ENCODE measurements at regions not wholly inside any gene's neighbourhood (a gene's known extent, or its start where the extent isn't known, plus 50 kb on each side); places are given as distances from the start of the nearest gene placed in this dataset.

DNA sequence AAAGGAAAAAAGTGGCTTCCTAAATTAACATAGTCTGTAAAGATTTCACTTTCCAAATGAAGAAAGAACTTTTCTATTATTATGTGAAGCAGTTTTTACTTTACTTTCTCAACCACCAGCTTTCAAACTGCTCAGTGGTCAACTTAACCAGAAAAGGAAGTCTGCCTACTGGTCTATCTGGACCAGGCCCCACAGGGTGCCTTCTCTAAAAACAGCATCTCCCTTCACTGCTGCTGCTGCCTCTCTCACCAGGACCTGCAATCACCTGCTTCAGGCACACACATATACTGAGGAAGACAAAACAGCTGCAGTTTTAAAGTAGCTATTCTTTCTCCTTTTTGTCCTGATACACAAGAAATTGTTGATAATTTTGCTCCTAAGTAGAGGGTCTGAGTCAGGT, 221.3 kb upstream of the DCC start:
- no peaks in the 10 kb centered on the region for H3K9me2 ChIP-seq (ENCODE audit: insufficient read depth)
- ChIA-PET CTCF (no interaction called here), POLR2A (no interaction called here), RAD21 (ENCODE audit: low non-redundant PET in 1 of 2, low total read pairs in 2 of 2, uncharacterized antibody in 2 of 2, unreplicated experiment in 2 of 2) (no interaction called here)
- intact Hi-C loops (cut with micrococcal nuclease): no loop called here
- ATAC-seq (no peak), DNase-seq (ENCODE audit: low read depth, low spot score) (no peak)
- no peaks in the 10 kb centered on the region for H3K27me3 ChIP-seq (ENCODE audit: insufficient read depth, low read length)
- peaks cover 5 to 16% of the 10 kb centered on the region in 2 experiments; a peak in 2 of 4 replicates for H3K9me3 ChIP-seq (ENCODE audit: control insufficient read depth in 1 of 2, insufficient read depth in 1 of 2, low read depth in 1 of 2, low read length in 2 of 2)
- H3K4me3 ChIP-seq (replicated peaks in 1 of 2; ENCODE audit: low read depth in 1 of 2, low read length in 2 of 2): no peak overlapping the region
- H3K36me3 ChIP-seq (ENCODE audit: control insufficient read depth in 1 of 2, insufficient read depth in 2 of 2, low read length in 2 of 2): no peaks in the 10 kb centered on the region
- no peak overlapping the region for H3K4me2 ChIP-seq (ENCODE audit: low read length)
- TF ChIP-seq ELF1 (IDR thresholded peaks at IDR 0.05; ENCODE audit: borderline replicate concordance, low read depth) (no peak), YY1 (IDR thresholded peaks at IDR 0.05; ENCODE audit: extremely low read depth, insufficient replicate concordance, low read depth, low read length) (no peak), POLR2A (IDR thresholded peaks at IDR 0.05; ENCODE audit: borderline replicate concordance, extremely low read depth, insufficient read depth, insufficient read length) (no peak), ZFX (IDR thresholded peaks at IDR 0.05) (no peak), ZNF274 (IDR thresholded peaks at IDR 0.05; ENCODE audit: low read depth, low read length) (no peak), SIN3A (IDR thresholded peaks at IDR 0.05; ENCODE audit: low read depth) (no peak), RAD21 (IDR thresholded peaks at IDR 0.05; ENCODE audit: low read depth) (no peak), POLR2AphosphoS5 (IDR thresholded peaks at IDR 0.05; ENCODE audit: low read depth, low read length) (no peak), CBX3 (IDR thresholded peaks at IDR 0.05; ENCODE audit: low read depth) (no peak), EZH2phosphoT487 (IDR thresholded peaks at IDR 0.05; ENCODE audit: borderline replicate concordance) (no peak), EZH2 (IDR thresholded peaks at IDR 0.05) (no peak), SP1 (IDR thresholded peaks at IDR 0.05; ENCODE audit: low read depth) (no peak), EGR1 (IDR thresholded peaks at IDR 0.05; ENCODE audit: low read depth) (no peak), CEBPB (IDR thresholded peaks at IDR 0.05; ENCODE audit: low read depth) (no peak)
- TF ChIP-seq, protein P1, sequence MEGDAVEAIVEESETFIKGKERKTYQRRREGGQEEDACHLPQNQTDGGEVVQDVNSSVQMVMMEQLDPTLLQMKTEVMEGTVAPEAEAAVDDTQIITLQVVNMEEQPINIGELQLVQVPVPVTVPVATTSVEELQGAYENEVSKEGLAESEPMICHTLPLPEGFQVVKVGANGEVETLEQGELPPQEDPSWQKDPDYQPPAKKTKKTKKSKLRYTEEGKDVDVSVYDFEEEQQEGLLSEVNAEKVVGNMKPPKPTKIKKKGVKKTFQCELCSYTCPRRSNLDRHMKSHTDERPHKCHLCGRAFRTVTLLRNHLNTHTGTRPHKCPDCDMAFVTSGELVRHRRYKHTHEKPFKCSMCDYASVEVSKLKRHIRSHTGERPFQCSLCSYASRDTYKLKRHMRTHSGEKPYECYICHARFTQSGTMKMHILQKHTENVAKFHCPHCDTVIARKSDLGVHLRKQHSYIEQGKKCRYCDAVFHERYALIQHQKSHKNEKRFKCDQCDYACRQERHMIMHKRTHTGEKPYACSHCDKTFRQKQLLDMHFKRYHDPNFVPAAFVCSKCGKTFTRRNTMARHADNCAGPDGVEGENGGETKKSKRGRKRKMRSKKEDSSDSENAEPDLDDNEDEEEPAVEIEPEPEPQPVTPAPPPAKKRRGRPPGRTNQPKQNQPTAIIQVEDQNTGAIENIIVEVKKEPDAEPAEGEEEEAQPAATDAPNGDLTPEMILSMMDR (IDR thresholded peaks at IDR 0.05 in 2 of 3, conservative IDR thresholded peaks at IDR 0.05 in 1 of 3; ENCODE audit: borderline replicate concordance in 1 of 3, insufficient read depth in 1 of 3, low read depth in 2 of 3, low read length in 2 of 3): no peak
- TF ChIP-seq, protein P2, sequence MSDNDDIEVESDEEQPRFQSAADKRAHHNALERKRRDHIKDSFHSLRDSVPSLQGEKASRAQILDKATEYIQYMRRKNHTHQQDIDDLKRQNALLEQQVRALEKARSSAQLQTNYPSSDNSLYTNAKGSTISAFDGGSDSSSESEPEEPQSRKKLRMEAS (IDR thresholded peaks at IDR 0.05): no peak
- TF ChIP-seq, protein P3, sequence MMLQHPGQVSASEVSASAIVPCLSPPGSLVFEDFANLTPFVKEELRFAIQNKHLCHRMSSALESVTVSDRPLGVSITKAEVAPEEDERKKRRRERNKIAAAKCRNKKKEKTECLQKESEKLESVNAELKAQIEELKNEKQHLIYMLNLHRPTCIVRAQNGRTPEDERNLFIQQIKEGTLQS (IDR thresholded peaks at IDR 0.05): no peak
- TF ChIP-seq, protein P4, sequence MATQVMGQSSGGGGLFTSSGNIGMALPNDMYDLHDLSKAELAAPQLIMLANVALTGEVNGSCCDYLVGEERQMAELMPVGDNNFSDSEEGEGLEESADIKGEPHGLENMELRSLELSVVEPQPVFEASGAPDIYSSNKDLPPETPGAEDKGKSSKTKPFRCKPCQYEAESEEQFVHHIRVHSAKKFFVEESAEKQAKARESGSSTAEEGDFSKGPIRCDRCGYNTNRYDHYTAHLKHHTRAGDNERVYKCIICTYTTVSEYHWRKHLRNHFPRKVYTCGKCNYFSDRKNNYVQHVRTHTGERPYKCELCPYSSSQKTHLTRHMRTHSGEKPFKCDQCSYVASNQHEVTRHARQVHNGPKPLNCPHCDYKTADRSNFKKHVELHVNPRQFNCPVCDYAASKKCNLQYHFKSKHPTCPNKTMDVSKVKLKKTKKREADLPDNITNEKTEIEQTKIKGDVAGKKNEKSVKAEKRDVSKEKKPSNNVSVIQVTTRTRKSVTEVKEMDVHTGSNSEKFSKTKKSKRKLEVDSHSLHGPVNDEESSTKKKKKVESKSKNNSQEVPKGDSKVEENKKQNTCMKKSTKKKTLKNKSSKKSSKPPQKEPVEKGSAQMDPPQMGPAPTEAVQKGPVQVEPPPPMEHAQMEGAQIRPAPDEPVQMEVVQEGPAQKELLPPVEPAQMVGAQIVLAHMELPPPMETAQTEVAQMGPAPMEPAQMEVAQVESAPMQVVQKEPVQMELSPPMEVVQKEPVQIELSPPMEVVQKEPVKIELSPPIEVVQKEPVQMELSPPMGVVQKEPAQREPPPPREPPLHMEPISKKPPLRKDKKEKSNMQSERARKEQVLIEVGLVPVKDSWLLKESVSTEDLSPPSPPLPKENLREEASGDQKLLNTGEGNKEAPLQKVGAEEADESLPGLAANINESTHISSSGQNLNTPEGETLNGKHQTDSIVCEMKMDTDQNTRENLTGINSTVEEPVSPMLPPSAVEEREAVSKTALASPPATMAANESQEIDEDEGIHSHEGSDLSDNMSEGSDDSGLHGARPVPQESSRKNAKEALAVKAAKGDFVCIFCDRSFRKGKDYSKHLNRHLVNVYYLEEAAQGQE (IDR thresholded peaks at IDR 0.05; ENCODE audit: low read depth): no peak
- H2AFZ ChIP-seq (ENCODE audit: low read depth, low read length, poor library complexity, severe bottlenecking): no peak overlapping the region
- H3K4me1 ChIP-seq (ENCODE audit: control insufficient read depth in 1 of 2, insufficient read depth in 2 of 2, low read length in 2 of 2): no peaks in the 10 kb centered on the region
- H3K9ac ChIP-seq (ENCODE audit: low read length): no peak overlapping the region
- no peaks in the 10 kb centered on the region for H4K20me1 ChIP-seq (ENCODE audit: insufficient read depth)
- no TSS peak for BruUV-seq (replicated peaks)
- H3K79me2 ChIP-seq (ENCODE audit: insufficient read depth, low read length): no peaks in the 10 kb centered on the region
- no peak overlapping the region for H3K27ac ChIP-seq (ENCODE audit: low read depth, low read length)

Measured in HCT116 (cell line).